ENCODE measurements at regions not wholly inside any gene's neighbourhood (a gene's known extent, or its start where the extent isn't known, plus 50 kb on each side); places are given as distances from the start of the nearest gene placed in this dataset.
"Not testable (repeated sequence)": the region's sequence is repeated elsewhere in the genome, so short reads cannot be mapped to it uniquely, and the experiment has no call there.

DNA sequence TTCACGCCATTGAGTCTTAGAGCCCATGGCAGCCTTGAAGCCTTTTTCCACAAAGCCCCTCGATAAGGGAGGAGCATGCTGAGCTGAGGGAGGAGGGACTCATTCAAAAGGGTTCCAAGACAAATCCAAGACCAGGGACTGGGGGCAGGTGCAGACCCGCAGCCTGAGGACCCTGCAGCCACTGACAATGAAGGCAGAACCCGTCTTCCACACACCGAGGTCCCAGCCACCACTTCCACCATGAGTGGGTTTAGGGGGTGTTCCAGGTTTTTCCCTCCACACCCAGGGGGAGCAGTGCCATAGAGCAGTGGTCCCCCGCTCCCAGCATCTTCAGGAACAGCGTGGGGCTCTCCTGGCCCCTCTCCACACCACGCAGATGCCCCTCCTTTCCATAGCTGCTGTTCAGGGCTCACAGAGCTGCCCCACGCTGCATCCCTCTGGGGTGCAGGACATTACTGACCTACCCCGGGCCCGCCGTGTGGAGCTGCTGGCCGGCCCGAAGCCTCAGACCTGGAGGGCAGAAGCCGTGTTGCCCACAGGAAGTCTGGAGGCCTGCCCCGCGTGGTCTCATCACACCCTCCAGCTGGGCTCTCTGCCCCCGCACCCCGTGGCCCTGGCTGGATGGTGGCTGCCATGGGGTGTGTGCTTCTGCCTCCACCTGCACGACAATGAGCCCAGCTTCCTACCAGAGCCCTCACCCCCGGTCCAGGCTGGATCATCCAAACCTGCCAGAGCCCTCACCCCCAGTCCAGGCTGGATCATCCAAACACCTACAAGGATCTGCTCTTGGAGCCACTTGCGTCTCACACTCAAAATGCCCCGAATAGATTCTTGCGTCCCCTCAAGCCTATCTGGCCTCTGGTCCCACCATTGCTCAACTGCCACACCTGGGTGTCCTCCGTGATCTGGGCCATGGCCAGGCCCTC lies 220.0 kb upstream of the TCERG1L start:
- DNase-seq (ENCODE audit: low read depth in 3 of 3), result no peak

DNA sequence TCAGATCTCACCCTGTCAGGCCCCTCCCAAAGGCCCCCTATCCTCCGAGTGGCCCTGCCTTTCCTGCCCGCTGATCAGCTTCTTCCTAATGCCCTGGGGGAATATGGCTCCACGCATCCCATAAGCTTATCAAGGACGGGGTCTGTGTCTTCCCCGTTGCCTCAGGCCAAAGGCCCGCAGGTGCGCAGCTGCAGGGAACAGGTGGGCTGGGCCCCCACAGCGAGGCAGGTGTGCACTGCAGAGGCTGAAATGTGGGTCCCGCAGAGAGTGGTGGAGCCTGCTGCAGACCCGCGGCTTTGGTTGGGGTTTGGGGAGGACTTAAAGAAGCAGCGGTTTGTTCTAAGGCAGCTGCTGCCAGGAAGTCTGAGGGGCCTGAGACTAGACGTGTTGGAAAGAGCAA lies 220.8 kb upstream of the TCERG1L start:
- DNase-seq (ENCODE audit: low read depth in 3 of 3), result no peak

DNA sequence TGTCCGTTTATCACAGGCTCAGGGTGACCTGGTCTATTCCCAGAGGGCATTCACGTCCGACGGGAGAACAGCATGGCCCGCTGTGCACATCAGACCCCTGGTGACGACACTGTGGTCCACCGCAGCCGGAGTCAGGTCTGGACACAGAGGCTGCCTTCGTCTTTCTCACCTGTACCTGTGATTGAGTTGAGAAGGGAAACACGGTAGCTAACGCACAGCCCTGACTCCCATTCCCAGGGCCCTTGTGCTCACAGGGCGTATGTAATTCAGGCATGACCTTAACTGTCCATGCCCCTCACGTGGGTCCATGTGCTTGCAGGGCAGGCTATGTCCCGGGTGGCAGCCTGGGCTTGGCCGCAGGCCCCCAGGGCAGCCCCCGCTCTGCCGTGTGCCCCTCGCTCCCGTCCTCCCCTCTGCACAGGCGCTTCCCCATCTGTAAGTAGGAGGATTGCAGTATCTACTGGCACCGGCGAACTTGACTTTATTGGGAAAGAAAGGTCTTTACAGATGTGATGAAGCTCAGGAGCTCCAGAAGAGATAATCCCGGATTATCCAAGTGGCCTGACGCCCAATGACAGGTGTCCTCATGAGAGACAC lies 221.3 kb upstream of the TCERG1L start:
- no peak for DNase-seq (ENCODE audit: low read depth in 3 of 3)

DNA sequence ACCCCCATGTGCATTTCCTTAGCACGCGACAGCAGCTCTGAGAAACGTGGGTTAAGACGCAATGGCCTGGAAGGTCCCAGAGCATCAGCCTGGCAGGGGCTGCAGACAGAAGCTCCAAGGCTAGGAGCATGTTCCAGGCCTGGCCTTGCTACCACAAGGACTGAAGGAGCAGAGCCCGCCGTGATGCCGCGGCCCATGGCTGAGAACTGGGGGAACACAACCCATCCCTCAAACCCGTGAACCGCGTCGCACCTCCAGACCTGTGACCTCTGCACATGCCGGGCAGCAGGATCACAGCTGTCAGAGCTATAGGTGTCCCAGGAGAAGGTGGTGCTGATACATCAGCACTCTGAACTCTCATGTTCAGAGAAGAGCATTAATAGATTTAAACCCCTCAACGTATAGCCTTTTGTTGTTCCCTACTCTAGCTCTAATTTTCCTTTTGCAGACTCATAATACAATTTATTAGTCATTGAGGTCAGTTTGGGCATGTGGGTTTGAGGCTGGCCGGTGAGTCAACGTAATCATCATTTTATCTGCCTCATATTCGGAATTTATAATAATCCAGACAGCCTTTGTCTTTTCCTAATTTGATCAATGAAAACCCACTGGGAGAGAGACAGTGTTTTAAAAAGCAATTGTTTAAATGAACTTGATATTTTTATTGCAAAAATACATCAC lies 222.5 kb upstream of the TCERG1L start:
- DNase-seq (ENCODE audit: low read depth in 3 of 3), result no peak

DNA sequence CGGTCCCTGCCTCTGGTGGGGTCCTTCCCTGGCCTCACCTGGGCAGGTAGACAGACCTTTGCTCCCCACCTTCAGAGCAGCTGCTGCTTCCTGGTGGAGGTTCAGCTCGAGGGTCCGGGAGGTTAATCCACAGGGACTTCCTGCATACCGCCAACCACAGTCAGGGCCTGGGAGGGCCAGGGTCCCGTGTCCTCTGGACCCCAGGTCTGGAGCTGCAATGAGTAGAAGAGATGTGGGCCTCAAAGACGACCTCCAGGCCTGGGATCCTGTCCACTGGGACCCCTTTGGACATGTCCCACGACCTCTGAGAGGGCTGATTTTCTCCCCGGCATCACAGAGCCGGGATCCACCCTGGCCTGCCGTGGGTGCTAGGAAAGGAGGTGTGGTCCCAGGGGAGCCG lies 223.3 kb upstream of the TCERG1L start:
- DNase-seq (ENCODE audit: low read depth in 3 of 3), result no peak

DNA sequence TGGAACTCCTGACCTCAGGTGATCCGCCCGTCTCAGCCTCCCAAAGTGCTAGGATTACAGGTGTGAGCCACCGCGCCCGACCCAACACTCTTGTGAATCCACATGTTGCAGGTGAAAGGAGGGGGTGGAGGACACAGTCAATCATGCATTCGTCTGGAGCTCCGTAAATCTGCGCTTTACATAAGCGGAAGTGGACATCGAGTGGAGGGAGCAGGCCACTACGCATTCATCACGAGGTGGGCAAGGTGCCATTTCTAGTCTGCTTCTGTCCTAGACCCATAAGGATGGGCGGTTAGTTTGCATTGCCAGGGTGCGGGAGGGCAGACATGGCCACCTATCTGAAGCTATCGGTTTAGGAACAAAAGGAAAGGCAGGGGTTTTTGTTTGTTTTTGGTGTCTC lies 225.2 kb upstream of the TCERG1L start:
- no peak for DNase-seq (ENCODE audit: low read depth in 3 of 3)

DNA sequence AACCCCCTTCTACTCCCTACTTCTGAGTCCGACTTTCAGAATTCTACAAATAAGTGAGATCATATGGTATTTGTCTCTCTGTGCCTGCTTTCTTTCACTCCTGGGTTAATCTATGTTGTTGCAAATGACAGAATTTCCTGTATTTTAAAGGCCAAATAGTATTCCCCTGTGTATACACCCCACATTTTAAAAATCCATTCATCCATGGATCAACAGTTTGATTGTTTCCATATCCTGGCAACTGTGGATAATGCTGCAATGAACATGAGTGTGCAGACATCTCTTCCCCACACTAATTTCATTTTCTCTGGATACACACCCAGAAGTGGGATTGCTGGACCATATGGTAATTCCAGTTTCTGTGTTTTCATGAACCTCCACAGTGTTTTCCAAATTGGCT lies 225.8 kb upstream of the TCERG1L start:
- no peak for DNase-seq (ENCODE audit: low read depth in 3 of 3)

DNA sequence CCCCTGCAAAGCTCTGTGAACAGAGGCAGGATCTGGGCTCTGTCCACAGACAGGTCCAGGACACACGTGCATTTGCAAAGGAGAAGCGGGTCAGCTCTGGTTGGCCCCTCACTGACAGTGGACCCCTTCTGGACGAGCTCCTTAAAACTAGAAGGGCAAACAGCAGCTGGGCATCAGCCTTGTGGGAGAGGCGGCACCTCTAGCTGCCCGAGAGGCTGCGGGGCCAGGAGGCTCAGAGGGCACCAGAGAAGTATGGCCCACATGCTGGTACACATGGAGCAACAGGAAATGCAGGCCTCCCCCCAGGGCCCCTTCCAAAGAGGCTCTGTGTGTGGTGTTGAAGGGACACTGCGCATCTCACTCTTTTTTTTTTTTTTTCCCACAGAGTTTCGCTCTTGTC lies 233.0 kb upstream of the TCERG1L start:
- no peak for DNase-seq (ENCODE audit: low read depth in 3 of 3)

DNA sequence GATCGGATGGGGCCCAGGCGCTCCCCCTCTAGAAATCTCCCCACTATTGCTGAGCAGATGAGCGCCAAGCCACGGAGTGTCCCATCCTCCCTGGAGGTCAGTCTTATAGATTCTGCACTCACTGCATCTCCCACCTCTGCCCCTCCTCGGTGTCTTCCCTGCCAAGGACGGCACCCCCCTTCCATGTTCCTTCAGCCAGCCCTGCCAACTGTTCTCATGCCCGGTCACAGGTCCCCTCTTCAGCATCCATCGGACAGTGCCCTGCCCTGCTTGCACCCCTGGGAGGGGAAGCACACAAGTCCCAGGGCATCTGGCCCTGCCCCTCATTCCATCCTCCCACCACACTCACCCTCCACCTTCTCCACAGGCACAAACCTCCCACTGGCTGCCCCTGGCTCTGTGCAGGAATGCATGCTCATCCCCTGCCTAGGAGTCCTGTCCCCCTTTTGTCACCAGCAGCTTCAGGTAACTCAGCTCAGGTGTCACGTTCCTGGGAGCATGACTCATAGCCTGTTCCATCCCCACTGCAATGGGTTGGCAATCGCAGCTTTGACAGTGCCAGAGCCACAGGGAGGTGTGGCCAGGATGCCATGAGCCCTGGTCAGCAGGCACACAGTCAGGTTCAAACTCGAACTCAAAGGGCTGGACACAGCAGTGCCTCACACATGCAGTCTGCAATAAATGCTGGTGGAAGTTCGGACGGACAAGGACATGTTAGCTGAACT lies 234.7 kb upstream of the TCERG1L start:
- no peak for DNase-seq (ENCODE audit: low read depth in 3 of 3)

DNA sequence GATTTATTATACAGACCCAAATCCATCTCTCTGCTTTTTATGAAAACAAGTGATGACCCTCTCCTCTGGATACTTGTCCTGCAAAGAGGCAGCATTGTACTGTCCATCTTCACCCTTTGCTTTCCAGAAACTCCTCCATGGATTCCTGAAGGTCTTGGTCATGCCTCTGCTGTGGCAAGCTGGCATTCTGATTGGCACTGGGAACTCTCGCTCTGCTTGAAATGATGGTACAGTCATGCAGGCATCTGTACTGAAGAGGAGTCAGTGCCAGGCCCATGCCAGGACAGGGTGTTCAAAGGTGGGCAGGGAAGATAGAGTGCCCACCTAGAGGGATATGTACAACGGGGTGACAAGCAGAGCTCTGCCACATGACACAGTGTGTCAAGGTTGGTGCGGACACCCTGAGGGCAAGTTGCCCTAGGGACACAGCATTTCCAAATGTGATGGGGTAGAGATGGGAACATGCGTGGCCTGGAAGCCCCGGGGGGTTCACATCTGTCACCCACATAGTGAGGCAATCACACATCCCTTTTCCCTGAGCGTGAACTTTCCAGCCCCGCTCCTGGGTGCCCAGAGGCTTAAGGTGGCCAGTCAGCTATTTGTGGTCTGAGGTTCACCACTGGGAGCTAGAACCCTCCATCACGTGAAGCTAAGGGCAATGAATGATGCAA lies 235.7 kb upstream of the TCERG1L start:
- no peak for DNase-seq (ENCODE audit: low read depth in 3 of 3)

DNA sequence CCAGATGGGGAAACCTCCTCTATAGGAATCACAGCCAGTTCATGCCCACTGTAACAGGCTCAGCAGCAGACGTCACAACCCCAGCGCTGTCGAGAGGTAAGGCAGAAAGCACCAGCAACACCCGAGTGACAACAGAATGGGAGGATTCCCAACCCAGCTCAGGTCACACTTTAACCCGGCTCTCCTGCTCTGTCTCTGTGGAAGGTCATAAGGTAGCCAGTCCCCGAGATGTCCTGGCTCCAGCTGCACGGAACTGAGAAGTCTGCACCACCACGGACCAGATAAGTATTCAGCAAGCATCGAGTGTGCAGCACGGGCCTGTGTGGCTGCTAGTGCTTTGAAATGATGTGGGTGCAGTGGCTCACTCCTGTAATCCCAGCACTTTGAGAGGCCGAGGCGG lies 236.7 kb upstream of the TCERG1L start:
- DNase-seq (ENCODE audit: low read depth in 3 of 3), result no peak

DNA sequence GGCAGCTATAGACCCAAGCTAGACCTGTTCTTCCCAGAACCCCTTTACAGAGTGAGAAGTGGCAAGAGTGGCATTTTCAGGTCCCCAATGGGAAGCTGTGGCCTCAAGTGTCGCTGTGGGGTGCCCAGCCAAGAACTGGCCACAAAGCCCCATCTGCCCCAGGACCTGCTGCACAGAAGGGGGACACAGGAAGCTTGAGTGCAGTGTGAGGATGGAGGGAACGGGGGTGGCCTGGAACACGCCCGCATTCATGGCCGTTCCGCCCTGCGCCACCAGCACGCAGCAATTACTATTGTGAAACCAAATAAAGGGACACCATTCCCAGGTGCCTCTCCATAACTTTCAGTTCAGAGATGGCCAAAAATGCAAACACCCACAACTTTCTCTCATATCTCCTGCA lies 237.6 kb upstream of the TCERG1L start:
- no peak for DNase-seq (ENCODE audit: low read depth in 3 of 3)

DNA sequence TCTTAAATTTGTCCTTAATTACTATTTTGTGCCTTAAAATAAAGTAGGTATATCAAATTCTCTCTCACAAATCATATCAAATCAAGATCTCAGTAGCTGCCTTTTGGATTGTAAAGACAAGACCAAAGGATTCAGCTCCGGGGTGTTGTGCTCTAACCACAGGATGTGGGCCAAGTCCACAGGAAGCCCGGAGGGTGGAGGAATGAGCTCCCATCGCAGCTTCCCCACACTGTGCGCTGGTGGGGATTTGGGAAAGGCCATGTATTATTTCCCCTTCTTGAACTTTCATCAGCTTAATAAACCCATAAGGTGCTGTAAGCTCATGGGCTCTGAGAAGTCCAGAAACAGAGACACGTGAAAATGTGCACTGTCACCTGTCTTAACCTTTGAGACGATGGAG lies 241.6 kb upstream of the TCERG1L start:
- DNase-seq (ENCODE audit: low read depth in 3 of 3), result no peak

DNA sequence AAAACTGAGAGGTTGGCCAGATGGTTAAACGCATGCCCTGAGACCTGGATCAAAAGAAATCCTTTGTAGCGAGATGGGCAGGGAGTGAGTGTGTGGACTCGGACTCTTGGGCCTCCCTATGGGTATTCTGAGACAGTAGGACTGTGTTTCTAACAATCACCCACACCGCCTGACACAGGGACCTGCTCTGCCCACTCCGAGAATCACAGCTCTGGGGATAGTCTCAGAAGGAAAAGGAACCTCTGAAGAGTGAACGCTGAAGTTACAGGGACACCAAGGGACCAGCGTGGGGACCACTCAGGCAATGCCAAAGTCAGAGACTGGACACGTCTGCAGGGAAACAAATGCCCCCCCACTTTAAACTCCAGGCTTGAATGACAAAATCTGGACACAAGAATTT lies 242.1 kb upstream of the TCERG1L start:
- DNase-seq (ENCODE audit: low read depth in 3 of 3), result no peak

DNA sequence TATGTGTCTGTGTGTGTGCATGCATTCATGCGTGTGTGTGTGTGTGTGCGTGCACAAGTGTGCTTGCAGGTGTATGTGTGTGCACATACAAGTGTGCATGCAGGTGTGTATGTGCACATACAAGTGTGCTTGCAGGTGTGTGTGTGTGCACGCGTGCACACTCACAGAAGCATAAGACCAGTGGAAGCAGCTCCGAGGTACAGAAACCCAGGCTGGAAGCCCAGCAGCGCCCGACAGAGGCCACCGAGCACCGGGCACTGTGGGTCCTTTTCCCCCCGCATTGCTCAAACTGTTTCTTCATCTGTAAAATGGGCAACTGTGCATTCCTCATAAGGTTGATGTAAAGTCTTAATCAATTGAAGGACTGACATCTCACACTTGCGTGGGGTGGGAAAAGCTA lies 243.3 kb upstream of the TCERG1L start:
- no peak for DNase-seq (ENCODE audit: low read depth in 3 of 3)

DNA sequence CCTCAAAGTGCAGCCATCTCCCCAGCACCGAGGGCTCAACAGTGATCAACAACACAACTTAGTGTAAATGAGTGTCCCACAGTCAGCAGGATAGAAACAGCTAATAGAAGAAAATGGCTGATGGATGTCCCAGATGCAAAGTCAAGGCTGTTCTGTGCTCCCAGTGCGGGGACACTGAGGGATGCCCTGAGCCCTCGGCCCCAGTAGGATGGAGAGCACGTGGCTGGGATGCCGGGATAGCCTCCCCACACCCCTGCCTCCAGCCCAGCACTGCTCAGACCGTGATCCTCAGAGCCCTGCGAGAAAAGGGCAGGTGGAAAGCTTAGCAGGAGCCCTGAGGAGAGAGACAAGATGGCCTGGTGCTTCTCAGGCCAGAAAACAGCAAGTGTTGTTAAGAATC lies 243.9 kb upstream of the TCERG1L start:
- no peak for DNase-seq (ENCODE audit: low read depth in 3 of 3)

DNA sequence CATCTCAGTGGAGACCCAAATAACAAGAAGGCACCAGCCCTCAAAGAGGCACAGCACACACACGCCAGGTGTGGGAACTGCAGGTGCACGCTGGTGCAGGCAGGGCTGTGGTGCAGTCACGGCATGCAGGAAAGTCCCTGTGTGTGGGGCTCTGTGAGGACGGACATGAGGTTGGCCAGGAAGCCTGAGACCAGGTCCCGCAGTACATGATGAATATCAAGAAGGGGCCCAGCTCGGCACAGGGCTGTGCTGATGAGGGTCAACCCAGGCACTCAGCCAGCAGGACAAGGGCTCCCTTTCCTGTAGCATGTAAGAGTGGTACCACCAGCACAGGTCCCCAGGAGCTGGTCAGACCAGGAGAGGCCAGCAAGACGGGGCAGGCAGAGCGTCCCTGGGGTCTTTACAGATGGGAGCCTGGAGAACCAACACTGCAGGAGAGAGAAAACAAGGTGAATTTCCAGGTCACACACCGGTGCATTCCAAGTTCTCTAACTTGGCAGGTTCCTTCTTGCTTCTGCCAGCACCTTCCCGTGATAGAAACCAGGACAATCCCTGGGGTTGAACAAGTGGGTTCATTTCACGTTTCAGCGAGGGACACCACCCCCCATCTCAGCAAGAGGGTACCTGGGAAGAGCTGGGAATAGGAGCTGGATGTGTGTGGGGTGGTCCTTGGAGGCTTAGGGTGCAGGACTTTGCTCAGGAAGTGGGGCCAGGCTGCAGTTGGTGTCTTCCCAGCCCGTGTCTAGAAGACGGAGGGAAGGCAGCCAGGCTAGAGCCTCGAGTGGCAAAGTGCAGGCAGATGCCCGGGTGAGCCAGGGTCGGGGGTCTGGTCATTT lies 244.8 kb upstream of the TCERG1L start:
- no peak for DNase-seq (ENCODE audit: low read depth in 3 of 3)

DNA sequence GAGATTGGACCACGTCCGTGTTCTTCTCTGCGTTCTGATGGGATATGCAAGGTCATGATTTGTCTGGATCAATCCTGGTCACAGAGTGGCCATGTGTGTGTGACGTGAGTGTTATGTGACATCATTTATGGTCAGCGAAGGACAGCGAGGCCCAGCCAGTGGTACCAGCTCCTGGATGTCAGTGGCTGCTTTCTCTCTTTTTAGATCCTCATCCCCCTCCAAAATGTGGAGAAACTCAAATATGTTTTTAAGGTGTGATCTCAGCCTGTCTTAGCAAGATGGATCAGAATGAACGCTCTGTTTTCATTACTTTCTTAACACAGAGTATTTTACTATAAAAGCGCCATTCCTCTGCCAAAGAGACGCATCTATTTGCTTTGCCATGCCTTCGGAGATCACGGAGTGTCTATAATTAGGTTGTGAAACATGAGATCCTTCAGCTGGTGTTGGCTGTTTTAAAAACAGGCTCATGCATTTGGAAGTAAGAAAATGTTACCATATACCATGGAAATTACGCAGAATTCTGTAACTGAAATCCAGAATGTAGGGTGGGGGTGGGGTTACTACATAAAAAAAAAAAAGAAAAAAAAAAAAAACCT lies 245.5 kb upstream of the TCERG1L start:
- DNase-seq (ENCODE audit: low read depth in 3 of 3), result no peak

DNA sequence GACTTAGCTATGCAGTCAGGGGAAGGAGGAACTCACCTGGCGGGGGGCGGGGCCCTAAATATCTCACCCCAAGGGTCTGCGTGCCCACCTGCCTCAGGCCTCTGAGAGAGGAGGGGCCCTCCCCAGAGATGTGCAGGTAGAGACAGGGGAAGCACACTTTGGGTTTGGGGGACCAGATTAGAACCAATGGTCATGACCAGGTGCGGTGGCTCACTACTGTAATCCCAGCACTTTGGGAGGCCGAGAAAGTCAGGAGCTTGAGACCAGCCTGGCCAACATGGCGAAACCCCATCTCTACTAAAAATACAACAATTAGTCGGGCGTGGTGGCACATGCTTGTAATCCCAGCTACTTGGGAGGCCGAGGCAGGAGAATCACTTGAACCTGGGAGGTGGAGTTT lies 246.4 kb upstream of the TCERG1L start:
- not testable (repeated sequence) for DNase-seq (ENCODE audit: low read depth in 3 of 3)

DNA sequence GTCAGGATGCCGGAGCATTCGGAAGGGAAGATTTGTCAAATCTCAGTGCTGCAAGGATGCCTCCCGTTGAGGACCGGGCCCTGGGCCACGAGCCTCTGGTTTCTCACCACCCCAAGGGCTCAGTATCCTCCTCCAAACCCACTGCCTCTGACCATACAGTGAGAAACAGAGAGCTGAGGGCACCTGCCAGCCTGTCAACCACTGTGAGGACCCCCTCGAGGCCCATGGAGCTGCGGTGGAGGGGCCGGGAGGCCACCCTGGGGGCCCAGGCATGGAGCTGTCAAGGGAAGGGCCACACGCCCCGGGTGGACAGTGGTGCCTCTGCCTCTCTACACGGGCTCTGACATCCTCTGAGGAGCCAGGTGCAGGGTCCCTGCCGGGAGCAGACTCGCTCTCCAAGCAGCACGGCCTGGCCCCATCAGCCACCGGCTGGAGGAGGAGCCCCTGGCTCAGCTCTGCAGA lies 248.0 kb upstream of the TCERG1L start:
- DNase-seq (ENCODE audit: low read depth in 3 of 3), result no peak

Data from stimulated activated CD4-positive, alpha-beta T cell treated with anti-CD3 and anti-CD28 coated beads, TNF-alpha, amount 100 ng/mL, for 4 hours (primary cell).